HG03457 (cell line): ENCODE measurements at regions not wholly inside any gene's neighbourhood (a gene's known extent, or its start where the extent isn't known, plus 50 kb on each side); places are given as distances from the start of the nearest gene placed in this dataset.

Experiments used
- ATAC-seq: cut with Tn5 transposase; IDR thresholded peaks from one replicate; pipeline ENCODE4 v1.9.1; 2021; ENCODE audit warnings: moderate number of reproducible peaks; ENCODE audit not compliant: unreplicated experiment

GRCh38 chr13:68214691-68215415 is 984.7 kb upstream of the PCDH9 start:
- no peak for ATAC-seq

- no peak for ATAC-seq
Observed at GRCh38 chr13:68199271-68199670, 969.1 kb upstream of the PCDH9 start.

GRCh38 chr13:68190818-68191217 is 960.7 kb upstream of the PCDH9 start:
- no peak for ATAC-seq

- no peak for ATAC-seq
Observed at GRCh38 chr13:68185444-68186141, 955.5 kb upstream of the PCDH9 start.

- no peak for ATAC-seq
Observed at GRCh38 chr13:68176475-68176874, 946.3 kb upstream of the PCDH9 start.

GRCh38 chr13:68174893-68175292 is 944.8 kb upstream of the PCDH9 start:
- ATAC-seq = no peak

GRCh38 chr13:68173111-68173510 is 943.0 kb upstream of the PCDH9 start:
- no peak for ATAC-seq

- ATAC-seq = no peak
Observed at GRCh38 chr13:68170961-68171360, 940.8 kb upstream of the PCDH9 start.

- no peak for ATAC-seq
Observed at GRCh38 chr13:68168448-68168847, 938.3 kb upstream of the PCDH9 start.

- no peak for ATAC-seq
Observed at GRCh38 chr13:68160466-68160865, 930.3 kb upstream of the PCDH9 start.

- no peak for ATAC-seq
Observed at GRCh38 chr13:68152414-68152813, 922.3 kb upstream of the PCDH9 start.

- ATAC-seq = no peak
Observed at GRCh38 chr13:68145852-68146251, 915.7 kb upstream of the PCDH9 start.

GRCh38 chr13:68128297-68128915 is 898.3 kb upstream of the PCDH9 start:
- ATAC-seq = no peak

GRCh38 chr13:68125087-68125480 is 894.9 kb upstream of the PCDH9 start:
- ATAC-seq = no peak

- ATAC-seq = no peak
Observed at GRCh38 chr13:68124437-68125086, 894.4 kb upstream of the PCDH9 start.

- no peak for ATAC-seq
Observed at GRCh38 chr13:68110178-68110768, 880.1 kb upstream of the PCDH9 start.

GRCh38 chr13:68107667-68108066 is 877.5 kb upstream of the PCDH9 start:
- ATAC-seq = no peak

- no peak for ATAC-seq
Observed at GRCh38 chr13:68099631-68100030, 869.5 kb upstream of the PCDH9 start.

- no peak for ATAC-seq
Observed at GRCh38 chr13:68081061-68081460, 850.9 kb upstream of the PCDH9 start.

GRCh38 chr13:68078874-68079273 is 848.7 kb upstream of the PCDH9 start:
- no peak for ATAC-seq

GRCh38 chr13:68078469-68078868 is 848.3 kb upstream of the PCDH9 start:
- ATAC-seq = no peak
